ENCODE measurements at regions not wholly inside any gene's neighbourhood (a gene's known extent, or its start where the extent isn't known, plus 50 kb on each side); places are given as distances from the start of the nearest gene placed in this dataset.

DNA sequence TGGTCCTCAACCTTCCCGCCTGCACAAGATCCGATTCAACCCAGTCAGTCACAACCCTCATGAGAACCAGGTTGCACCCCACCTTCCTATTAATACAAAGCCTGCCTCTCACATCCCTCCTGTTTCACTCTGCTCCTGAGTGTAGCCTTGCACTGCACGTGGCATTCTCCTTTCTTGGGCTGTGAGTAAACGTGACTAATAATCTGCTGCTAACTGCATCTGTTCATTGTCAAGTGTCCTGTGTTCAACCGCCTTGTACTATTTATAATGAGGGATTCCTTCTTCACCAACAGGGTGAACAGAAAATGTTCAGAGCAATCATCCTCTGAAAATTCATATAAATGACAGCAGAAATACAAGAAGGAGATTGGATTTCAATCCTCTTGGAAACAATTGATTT, 1608.2 kb downstream of the SLITRK5 start:
- no peaks in the 10 kb centered on the region for H3K27me3 Mint-ChIP-seq (ENCODE audit: low read depth)
- H3K27ac Mint-ChIP-seq, result no peak overlapping the region
- TF ChIP-seq FOXJ3 (CRISPR knock-in tag; IDR thresholded peaks at IDR 0.05; ENCODE audit: borderline replicate concordance), result no peak
- TF ChIP-seq, protein P1, sequence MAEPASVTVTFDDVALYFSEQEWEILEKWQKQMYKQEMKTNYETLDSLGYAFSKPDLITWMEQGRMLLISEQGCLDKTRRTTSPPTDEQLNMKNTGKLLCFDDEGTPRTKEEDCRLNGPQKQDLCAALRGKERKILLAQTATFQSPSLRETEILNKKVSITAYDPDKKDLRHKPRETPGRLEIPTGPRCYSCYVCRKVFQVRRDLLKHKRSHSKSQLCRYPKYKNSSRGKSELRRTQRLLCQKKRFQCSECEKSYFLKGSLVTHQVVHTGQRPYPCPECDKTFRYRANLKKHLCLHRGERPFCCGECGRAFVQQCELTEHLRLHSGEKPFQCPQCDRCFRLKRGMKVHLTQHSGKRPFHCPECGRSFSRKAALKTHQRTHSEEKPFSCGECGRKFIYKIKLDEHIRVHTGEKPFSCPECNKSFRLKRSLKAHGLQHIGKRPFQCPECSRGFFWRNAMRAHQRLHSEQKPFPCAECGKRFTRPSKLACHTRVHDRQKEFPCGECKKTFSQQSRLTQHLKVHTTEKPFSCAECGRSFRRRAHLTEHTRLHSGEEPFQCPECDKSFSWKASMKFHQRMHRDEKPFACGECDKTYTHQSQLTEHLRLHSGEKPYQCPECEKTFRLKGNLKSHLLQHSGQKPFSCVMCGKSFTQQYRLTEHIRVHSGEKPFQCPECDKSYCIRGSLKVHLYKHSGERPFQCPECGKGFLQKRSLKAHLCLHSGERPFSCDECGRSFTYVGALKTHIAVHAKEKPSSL (CRISPR knock-in tag; conservative IDR thresholded peaks at IDR 0.05), result no peak
- TF ChIP-seq RORB (CRISPR knock-in tag; IDR thresholded peaks at IDR 0.05), result no peak
- TF ChIP-seq AR (CRISPR knock-in tag; IDR thresholded peaks at IDR 0.05), result no peak
- TF ChIP-seq, protein P2, sequence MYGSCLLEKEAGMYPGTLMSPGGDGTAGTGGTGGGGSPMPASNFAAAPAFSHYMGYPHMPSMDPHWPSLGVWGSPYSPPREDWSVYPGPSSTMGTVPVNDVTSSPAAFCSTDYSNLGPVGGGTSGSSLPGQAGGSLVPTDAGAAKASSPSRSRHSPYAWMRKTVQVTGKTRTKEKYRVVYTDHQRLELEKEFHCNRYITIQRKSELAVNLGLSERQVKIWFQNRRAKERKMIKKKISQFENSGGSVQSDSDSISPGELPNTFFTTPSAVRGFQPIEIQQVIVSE (CRISPR knock-in tag; IDR thresholded peaks at IDR 0.05; ENCODE audit: borderline replicate concordance), result no peak
- TF ChIP-seq, protein P3, sequence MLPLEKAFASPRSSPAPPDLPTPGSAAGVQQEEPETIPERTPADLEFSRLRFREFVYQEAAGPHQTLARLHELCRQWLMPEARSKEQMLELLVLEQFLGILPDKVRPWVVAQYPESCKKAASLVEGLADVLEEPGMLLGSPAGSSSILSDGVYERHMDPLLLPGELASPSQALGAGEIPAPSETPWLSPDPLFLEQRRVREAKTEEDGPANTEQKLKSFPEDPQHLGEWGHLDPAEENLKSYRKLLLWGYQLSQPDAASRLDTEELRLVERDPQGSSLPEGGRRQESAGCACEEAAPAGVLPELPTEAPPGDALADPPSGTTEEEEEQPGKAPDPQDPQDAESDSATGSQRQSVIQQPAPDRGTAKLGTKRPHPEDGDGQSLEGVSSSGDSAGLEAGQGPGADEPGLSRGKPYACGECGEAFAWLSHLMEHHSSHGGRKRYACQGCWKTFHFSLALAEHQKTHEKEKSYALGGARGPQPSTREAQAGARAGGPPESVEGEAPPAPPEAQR (CRISPR knock-in tag; IDR thresholded peaks at IDR 0.05), result no peak
- no peak for TF ChIP-seq CBFB (CRISPR knock-in tag; IDR thresholded peaks at IDR 0.05; ENCODE audit: low read depth)
- TF ChIP-seq ZBTB21 (CRISPR knock-in tag; IDR thresholded peaks at IDR 0.05; ENCODE audit: borderline replicate concordance), result no peak
- no peak for TF ChIP-seq E2F5 (CRISPR knock-in tag; IDR thresholded peaks at IDR 0.05)
- TF ChIP-seq SP1 (CRISPR knock-in tag; conservative IDR thresholded peaks at IDR 0.05), result no peak
- H3K36me3 Mint-ChIP-seq, result no peaks in the 10 kb centered on the region
- POLR2A ChIA-PET, result no interaction called here
- H3K4me3 Mint-ChIP-seq, result no peak overlapping the region
- CTCF ChIA-PET, result no interaction called here
- DNase-seq (ENCODE audit: low spot score) (no peak), ATAC-seq (no peak)
- H3K4me1 Mint-ChIP-seq, result no peaks in the 10 kb centered on the region
- H3K9me3 Mint-ChIP-seq, result no peaks in the 10 kb centered on the region

GRCh38 chr13:89281331-89281730, 1610.2 kb downstream of the SLITRK5 start:
- no peaks in the 10 kb centered on the region for H3K9me3 Mint-ChIP-seq
- POLR2A ChIA-PET, result no interaction called here
- ATAC-seq (no peak), DNase-seq (ENCODE audit: low spot score) (no peak)
- no peak overlapping the region for H3K4me3 Mint-ChIP-seq
- H3K27ac Mint-ChIP-seq, result no peak overlapping the region
- 0 out of 2 replicates have a peak, but pooled peaks cover 3% of the 10 kb centered on the region for H3K36me3 Mint-ChIP-seq
- CTCF ChIA-PET, result no interaction called here
- no peaks in the 10 kb centered on the region for H3K27me3 Mint-ChIP-seq (ENCODE audit: low read depth)
- no peaks in the 10 kb centered on the region for H3K4me1 Mint-ChIP-seq
- TF ChIP-seq MYBL2 (CRISPR knock-in tag; IDR thresholded peaks at IDR 0.05), result no peak
- TF ChIP-seq ZNF121 (CRISPR knock-in tag; IDR thresholded peaks at IDR 0.05), result no peak
- no peak for TF ChIP-seq TEAD4 (CRISPR knock-in tag; IDR thresholded peaks at IDR 0.05)
- TF ChIP-seq TCF7 (CRISPR knock-in tag; IDR thresholded peaks at IDR 0.05; ENCODE audit: low read depth), result no peak
- TF ChIP-seq, protein P4, sequence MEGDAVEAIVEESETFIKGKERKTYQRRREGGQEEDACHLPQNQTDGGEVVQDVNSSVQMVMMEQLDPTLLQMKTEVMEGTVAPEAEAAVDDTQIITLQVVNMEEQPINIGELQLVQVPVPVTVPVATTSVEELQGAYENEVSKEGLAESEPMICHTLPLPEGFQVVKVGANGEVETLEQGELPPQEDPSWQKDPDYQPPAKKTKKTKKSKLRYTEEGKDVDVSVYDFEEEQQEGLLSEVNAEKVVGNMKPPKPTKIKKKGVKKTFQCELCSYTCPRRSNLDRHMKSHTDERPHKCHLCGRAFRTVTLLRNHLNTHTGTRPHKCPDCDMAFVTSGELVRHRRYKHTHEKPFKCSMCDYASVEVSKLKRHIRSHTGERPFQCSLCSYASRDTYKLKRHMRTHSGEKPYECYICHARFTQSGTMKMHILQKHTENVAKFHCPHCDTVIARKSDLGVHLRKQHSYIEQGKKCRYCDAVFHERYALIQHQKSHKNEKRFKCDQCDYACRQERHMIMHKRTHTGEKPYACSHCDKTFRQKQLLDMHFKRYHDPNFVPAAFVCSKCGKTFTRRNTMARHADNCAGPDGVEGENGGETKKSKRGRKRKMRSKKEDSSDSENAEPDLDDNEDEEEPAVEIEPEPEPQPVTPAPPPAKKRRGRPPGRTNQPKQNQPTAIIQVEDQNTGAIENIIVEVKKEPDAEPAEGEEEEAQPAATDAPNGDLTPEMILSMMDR (IDR thresholded peaks at IDR 0.05), result no peak
- no peak for TF ChIP-seq NFYB (CRISPR knock-in tag; conservative IDR thresholded peaks at IDR 0.05; ENCODE audit: low read depth)
- TF ChIP-seq GRHL2 (CRISPR knock-in tag; IDR thresholded peaks at IDR 0.05; ENCODE audit: insufficient replicate concordance, severe bottlenecking), result no peak
- no peak for TF ChIP-seq SOX15 (CRISPR knock-in tag; IDR thresholded peaks at IDR 0.05)
- no peak for TF ChIP-seq ZNF263 (CRISPR knock-in tag; IDR thresholded peaks at IDR 0.05; ENCODE audit: low read depth)
- no peak for TF ChIP-seq ZNF423 (CRISPR knock-in tag; IDR thresholded peaks at IDR 0.05)
- TF ChIP-seq, protein P5, sequence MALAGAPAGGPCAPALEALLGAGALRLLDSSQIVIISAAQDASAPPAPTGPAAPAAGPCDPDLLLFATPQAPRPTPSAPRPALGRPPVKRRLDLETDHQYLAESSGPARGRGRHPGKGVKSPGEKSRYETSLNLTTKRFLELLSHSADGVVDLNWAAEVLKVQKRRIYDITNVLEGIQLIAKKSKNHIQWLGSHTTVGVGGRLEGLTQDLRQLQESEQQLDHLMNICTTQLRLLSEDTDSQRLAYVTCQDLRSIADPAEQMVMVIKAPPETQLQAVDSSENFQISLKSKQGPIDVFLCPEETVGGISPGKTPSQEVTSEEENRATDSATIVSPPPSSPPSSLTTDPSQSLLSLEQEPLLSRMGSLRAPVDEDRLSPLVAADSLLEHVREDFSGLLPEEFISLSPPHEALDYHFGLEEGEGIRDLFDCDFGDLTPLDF (CRISPR knock-in tag; IDR thresholded peaks at IDR 0.05), result no peak
- no peak for TF ChIP-seq ZNF138 (CRISPR knock-in tag; conservative IDR thresholded peaks at IDR 0.05)
- TF ChIP-seq ZNF671 (CRISPR knock-in tag; IDR thresholded peaks at IDR 0.05), result no peak
- TF ChIP-seq ZNF396 (CRISPR knock-in tag; IDR thresholded peaks at IDR 0.05; ENCODE audit: borderline replicate concordance), result no peak
- no peak for TF ChIP-seq SMAD3 (CRISPR knock-in tag; IDR thresholded peaks at IDR 0.05; ENCODE audit: borderline replicate concordance)
